Tibial nerve (tissue), 3 donors: ENCODE measurements at regions not wholly inside any gene's neighbourhood (a gene's known extent, or its start where the extent isn't known, plus 50 kb on each side); places are given as distances from the start of the nearest gene placed in this dataset.

ENCODE experiments used
- CTCF ChIP-seq, 5 experiments: fragments of 200-600 bp in 3 of 5; fragments of 450-650 bp in 2 of 5; sonication (generic) in 3 of 5; IDR thresholded peaks; one replicate each; pipeline ENCODE4 v1.5.1; 2016 to 2019; ENCODE audit warnings: antibody characterized with exemption in 5 of 5, mild to moderate bottlenecking in 3 of 5, moderate library complexity in 2 of 5
- POLR2A ChIP-seq, 2 donors: fragments of 450-650 bp; IDR thresholded peaks; one replicate each; pipeline ENCODE4 v1.6.1; 2017; ENCODE audit warnings: antibody characterized with exemption in 2 of 2, mild to moderate bottlenecking in 2 of 2, moderate library complexity in 2 of 2

- TF ChIP-seq CTCF (IDR thresholded peaks at IDR 0.05) (no peak), POLR2A (IDR thresholded peaks at IDR 0.05) (no peak)
These were observed 67.2 kb downstream of the SPATA19 start for GRCh38 chr11:133778161-133778560.
